ENCODE measurements at regions not wholly inside any gene's neighbourhood (a gene's known extent, or its start where the extent isn't known, plus 50 kb on each side); places are given as distances from the start of the nearest gene placed in this dataset.

- no peak for DNase-seq (ENCODE audit: low spot score in 2 of 2)
- Histone ChIP-seq H3K4me1 (no peaks in the 10 kb centered on the region), H3K27me3 (ENCODE audit: low read depth) (no peaks in the 10 kb centered on the region), H3K9me3 (no peaks in the 10 kb centered on the region), H3K4me3 (no peak overlapping the region), H3K36me3 (replicated peaks) (no peaks in the 10 kb centered on the region)
- in situ Hi-C loops (cut with MboI; ENCODE audit: low sequenced_read_pairs): no loop called here
These were observed 238.4 kb upstream of the FAT3 start for GRCh38 chr11:91986218-91986617.

- Histone ChIP-seq H3K36me3 (replicated peaks) (no peaks in the 10 kb centered on the region), H3K4me3 (no peak overlapping the region), H3K27me3 (ENCODE audit: low read depth) (no peaks in the 10 kb centered on the region), H3K9me3 (no peaks in the 10 kb centered on the region), H3K4me1 (no peaks in the 10 kb centered on the region)
- DNase-seq (ENCODE audit: low spot score in 2 of 2): no peak
- in situ Hi-C loops (cut with MboI; ENCODE audit: low sequenced_read_pairs): no loop called here
These were observed 240.5 kb upstream of the FAT3 start for GRCh38 chr11:91984033-91984584.

GRCh38 chr11:91981995-91982394, 242.6 kb upstream of the FAT3 start:
- no peak for DNase-seq (ENCODE audit: low spot score in 2 of 2)
- Histone ChIP-seq H3K9me3 (no peaks in the 10 kb centered on the region), H3K36me3 (replicated peaks) (no peaks in the 10 kb centered on the region), H3K27me3 (ENCODE audit: low read depth) (no peaks in the 10 kb centered on the region), H3K4me3 (no peak overlapping the region), H3K4me1 (no peaks in the 10 kb centered on the region)
- in situ Hi-C loops (cut with MboI; ENCODE audit: low sequenced_read_pairs): no loop called here

GRCh38 chr11:91979775-91980174, 244.8 kb upstream of the FAT3 start:
- no peaks in the 10 kb centered on the region for H3K4me1 ChIP-seq
- in situ Hi-C loops (cut with MboI; ENCODE audit: low sequenced_read_pairs): no loop called here
- DNase-seq (ENCODE audit: low spot score in 2 of 2): no peak
- no peaks in the 10 kb centered on the region for H3K27me3 ChIP-seq (ENCODE audit: low read depth)
- no peaks in the 10 kb centered on the region for H3K9me3 ChIP-seq
- no peak overlapping the region for H3K4me3 ChIP-seq
- no peaks in the 10 kb centered on the region for H3K36me3 ChIP-seq (replicated peaks)

GRCh38 chr11:91978747-91979146, 245.9 kb upstream of the FAT3 start:
- Histone ChIP-seq H3K36me3 (replicated peaks) (no peaks in the 10 kb centered on the region), H3K4me3 (no peak overlapping the region), H3K4me1 (no peaks in the 10 kb centered on the region), H3K9me3 (no peaks in the 10 kb centered on the region), H3K27me3 (ENCODE audit: low read depth) (no peaks in the 10 kb centered on the region)
- DNase-seq (ENCODE audit: low spot score in 2 of 2): no peak
- in situ Hi-C loops (cut with MboI; ENCODE audit: low sequenced_read_pairs): no loop called here

GRCh38 chr11:91972665-91973266, 251.9 kb upstream of the FAT3 start:
- Histone ChIP-seq H3K36me3 (replicated peaks) (no peaks in the 10 kb centered on the region), H3K4me1 (no peaks in the 10 kb centered on the region), H3K9me3 (no peaks in the 10 kb centered on the region), H3K4me3 (no peak overlapping the region), H3K27me3 (ENCODE audit: low read depth) (no peaks in the 10 kb centered on the region)
- in situ Hi-C loops (cut with MboI; ENCODE audit: low sequenced_read_pairs): no loop called here
- no peak for DNase-seq (ENCODE audit: low spot score in 2 of 2)

- H3K9me3 ChIP-seq: no peaks in the 10 kb centered on the region
- no peaks in the 10 kb centered on the region for H3K27me3 ChIP-seq (ENCODE audit: low read depth)
- no peak for DNase-seq (ENCODE audit: low spot score in 2 of 2)
- no peaks in the 10 kb centered on the region for H3K4me1 ChIP-seq
- in situ Hi-C loops (cut with MboI; ENCODE audit: low sequenced_read_pairs): no loop called here
- H3K36me3 ChIP-seq (replicated peaks): no peaks in the 10 kb centered on the region
- H3K4me3 ChIP-seq: no peak overlapping the region
These were observed 254.0 kb upstream of the FAT3 start for GRCh38 chr11:91970624-91971023.

GRCh38 chr11:91969486-91969885, 255.1 kb upstream of the FAT3 start:
- Histone ChIP-seq H3K4me1 (no peaks in the 10 kb centered on the region), H3K9me3 (no peaks in the 10 kb centered on the region), H3K36me3 (replicated peaks) (no peaks in the 10 kb centered on the region), H3K4me3 (no peak overlapping the region), H3K27me3 (ENCODE audit: low read depth) (no peaks in the 10 kb centered on the region)
- in situ Hi-C loops (cut with MboI; ENCODE audit: low sequenced_read_pairs): no loop called here
- no peak for DNase-seq (ENCODE audit: low spot score in 2 of 2)

GRCh38 chr11:91967691-91968045, 256.9 kb upstream of the FAT3 start:
- Histone ChIP-seq H3K27me3 (ENCODE audit: low read depth) (no peaks in the 10 kb centered on the region), H3K4me3 (no peak overlapping the region), H3K36me3 (replicated peaks) (no peaks in the 10 kb centered on the region), H3K4me1 (no peaks in the 10 kb centered on the region), H3K9me3 (no peaks in the 10 kb centered on the region)
- in situ Hi-C loops (cut with MboI; ENCODE audit: low sequenced_read_pairs): no loop called here
- DNase-seq (ENCODE audit: low spot score in 2 of 2): no peak

- H3K4me1 ChIP-seq: no peaks in the 10 kb centered on the region
- in situ Hi-C loops (cut with MboI; ENCODE audit: low sequenced_read_pairs): no loop called here
- no peak overlapping the region for H3K4me3 ChIP-seq
- no peaks in the 10 kb centered on the region for H3K9me3 ChIP-seq
- no peaks in the 10 kb centered on the region for H3K36me3 ChIP-seq (replicated peaks)
- no peak for DNase-seq (ENCODE audit: low spot score in 2 of 2)
- H3K27me3 ChIP-seq (ENCODE audit: low read depth): no peaks in the 10 kb centered on the region
These were observed 257.5 kb upstream of the FAT3 start for GRCh38 chr11:91967026-91967690.

- Histone ChIP-seq H3K9me3 (no peaks in the 10 kb centered on the region), H3K27me3 (ENCODE audit: low read depth) (no peaks in the 10 kb centered on the region), H3K4me1 (no peaks in the 10 kb centered on the region), H3K4me3 (no peak overlapping the region), H3K36me3 (replicated peaks) (no peaks in the 10 kb centered on the region)
- in situ Hi-C loops (cut with MboI; ENCODE audit: low sequenced_read_pairs): no loop called here
- no peak for DNase-seq (ENCODE audit: low spot score in 2 of 2)
These were observed 258.2 kb upstream of the FAT3 start for GRCh38 chr11:91966368-91966767.

- Histone ChIP-seq H3K9me3 (no peaks in the 10 kb centered on the region), H3K4me1 (no peaks in the 10 kb centered on the region), H3K36me3 (replicated peaks) (no peaks in the 10 kb centered on the region), H3K4me3 (no peak overlapping the region), H3K27me3 (ENCODE audit: low read depth) (no peaks in the 10 kb centered on the region)
- no peak for DNase-seq (ENCODE audit: low spot score in 2 of 2)
- in situ Hi-C loops (cut with MboI; ENCODE audit: low sequenced_read_pairs): no loop called here
These were observed 263.8 kb upstream of the FAT3 start for GRCh38 chr11:91960770-91961169.

GRCh38 chr11:91959411-91959810, 265.2 kb upstream of the FAT3 start:
- Histone ChIP-seq H3K4me1 (no peaks in the 10 kb centered on the region), H3K9me3 (no peaks in the 10 kb centered on the region), H3K4me3 (no peak overlapping the region), H3K36me3 (replicated peaks) (no peaks in the 10 kb centered on the region), H3K27me3 (ENCODE audit: low read depth) (no peaks in the 10 kb centered on the region)
- DNase-seq (ENCODE audit: low spot score in 2 of 2): no peak
- in situ Hi-C loops (cut with MboI; ENCODE audit: low sequenced_read_pairs): no loop called here

- Histone ChIP-seq H3K9me3 (no peaks in the 10 kb centered on the region), H3K36me3 (replicated peaks) (no peaks in the 10 kb centered on the region)
- in situ Hi-C loops (cut with MboI; ENCODE audit: low sequenced_read_pairs): no loop called here
These were observed 267.9 kb upstream of the FAT3 start for GRCh38 chr11:91956711-91957110.

GRCh38 chr11:91955206-91955605, 269.4 kb upstream of the FAT3 start:
- DNase-seq (ENCODE audit: low spot score in 2 of 2): no peak
- H3K4me1 ChIP-seq: no peaks in the 10 kb centered on the region
- no peak overlapping the region for H3K4me3 ChIP-seq
- in situ Hi-C loops (cut with MboI; ENCODE audit: low sequenced_read_pairs): no loop called here
- no peaks in the 10 kb centered on the region for H3K9me3 ChIP-seq
- H3K36me3 ChIP-seq (replicated peaks): no peaks in the 10 kb centered on the region
- H3K27me3 ChIP-seq (ENCODE audit: low read depth): no peaks in the 10 kb centered on the region

More at GRCh38 chr11:91956711-91957110, 267.9 kb upstream of the FAT3 start:
- H3K27me3 ChIP-seq (ENCODE audit: low read depth): no peaks in the 10 kb centered on the region
- H3K4me3 ChIP-seq: no peak overlapping the region
- no peaks in the 10 kb centered on the region for H3K4me1 ChIP-seq
- DNase-seq (ENCODE audit: low spot score in 2 of 2): no peak

Data from HAP-1 (cell line).